ENCODE measurements at regions not wholly inside any gene's neighbourhood (a gene's known extent, or its start where the extent isn't known, plus 50 kb on each side); places are given as distances from the start of the nearest gene placed in this dataset.

DNA sequence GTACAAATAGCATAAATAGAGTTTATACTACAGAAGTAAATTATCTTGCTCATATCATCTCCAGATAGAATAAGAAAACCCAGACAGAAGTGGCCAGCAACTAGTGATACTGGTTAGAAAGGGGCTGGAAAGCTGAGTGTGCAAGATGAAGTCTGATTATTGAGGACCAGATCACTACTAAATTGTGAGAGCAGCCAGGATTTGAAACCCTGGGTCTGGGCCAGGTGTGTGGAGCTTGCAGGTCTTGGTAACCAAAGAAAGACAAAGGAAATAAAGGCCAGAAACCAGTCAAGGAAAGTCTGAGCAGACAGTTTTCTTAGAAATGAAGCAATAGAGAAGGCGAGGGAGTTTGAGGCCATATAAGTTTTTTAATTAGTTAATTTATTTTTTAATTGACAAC, 611.8 kb downstream of the ETNK1 start:
- peaks cover 2% of the 10 kb centered on the region for H3K27me3 Mint-ChIP-seq (ENCODE audit: insufficient read depth, low read depth, poor library complexity)
- Histone ChIP-seq H2AFZ (no peak overlapping the region), H3K9me2 (ENCODE audit: insufficient read depth) (0 out of 2 replicates have a peak, but pooled peaks cover 4% of the 10 kb centered on the region), H3K27me3 (ENCODE audit: insufficient read depth) (no peaks in the 10 kb centered on the region), H3K27ac (ENCODE audit: low read depth) (no peak overlapping the region), H3K4me1 (ENCODE audit: insufficient read depth) (peaks cover 4% of the 10 kb centered on the region; the same call in 1 of the 2 replicates), H4K20me1 (replicated peaks; ENCODE audit: insufficient read depth) (no peaks in the 10 kb centered on the region), H3F3A (replicated peaks; ENCODE audit: low read depth) (no peaks in the 10 kb centered on the region), H3K4me2 (no peak overlapping the region), H3K4me3 (no peak overlapping the region), H3K36me3 (ENCODE audit: insufficient read depth) (no peaks in the 10 kb centered on the region), H3K79me2 (replicated peaks; ENCODE audit: insufficient read depth) (no peaks in the 10 kb centered on the region)
- no peak for ATAC-seq
- H3K4me1 Mint-ChIP-seq: peaks cover 6% of the 10 kb centered on the region
- no peak overlapping the region for H3K27ac Mint-ChIP-seq
- TF ChIP-seq, protein P1, sequence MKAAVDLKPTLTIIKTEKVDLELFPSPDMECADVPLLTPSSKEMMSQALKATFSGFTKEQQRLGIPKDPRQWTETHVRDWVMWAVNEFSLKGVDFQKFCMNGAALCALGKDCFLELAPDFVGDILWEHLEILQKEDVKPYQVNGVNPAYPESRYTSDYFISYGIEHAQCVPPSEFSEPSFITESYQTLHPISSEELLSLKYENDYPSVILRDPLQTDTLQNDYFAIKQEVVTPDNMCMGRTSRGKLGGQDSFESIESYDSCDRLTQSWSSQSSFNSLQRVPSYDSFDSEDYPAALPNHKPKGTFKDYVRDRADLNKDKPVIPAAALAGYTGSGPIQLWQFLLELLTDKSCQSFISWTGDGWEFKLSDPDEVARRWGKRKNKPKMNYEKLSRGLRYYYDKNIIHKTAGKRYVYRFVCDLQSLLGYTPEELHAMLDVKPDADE (IDR thresholded peaks at IDR 0.05): no peak
- TF ChIP-seq POLR2AphosphoS5 (IDR thresholded peaks at IDR 0.05; ENCODE audit: low read depth) (no peak), NANOG (IDR thresholded peaks at IDR 0.05; ENCODE audit: borderline replicate concordance) (no peak)
- no peak for DNase-seq (ENCODE audit: low spot score)
- no peaks in the 10 kb centered on the region for H3K36me3 Mint-ChIP-seq (ENCODE audit: low read depth)
- no peaks in the 10 kb centered on the region for H3K9me3 Mint-ChIP-seq
- no peak overlapping the region for H3K4me3 Mint-ChIP-seq

DNA sequence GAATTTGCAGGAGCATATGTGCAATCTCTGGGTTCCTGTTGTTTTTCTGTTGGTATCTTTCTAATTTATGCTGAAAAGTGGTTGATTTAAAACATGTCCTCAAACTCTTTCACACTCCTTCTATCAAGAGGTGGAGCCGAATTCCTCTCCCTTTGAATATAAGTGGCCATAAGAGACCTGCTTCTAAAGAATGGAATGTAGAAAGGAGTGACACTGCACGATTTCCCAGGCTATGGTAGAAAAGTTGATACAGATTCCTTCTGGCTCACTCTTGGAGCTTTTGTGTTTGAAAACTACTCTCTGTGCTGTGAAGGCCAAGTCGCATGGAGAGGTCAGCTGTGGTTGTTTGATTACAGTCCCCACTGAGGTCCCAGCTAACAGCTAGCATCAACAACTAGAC, 613.2 kb downstream of the ETNK1 start:
- ATAC-seq (no peak), DNase-seq (ENCODE audit: low spot score) (no peak)
- H3K9me3 Mint-ChIP-seq: no peaks in the 10 kb centered on the region
- Histone ChIP-seq H3K4me1 (ENCODE audit: insufficient read depth) (peaks cover 4% of the 10 kb centered on the region; the same call in 1 of the 2 replicates), H3K4me3 (no peak overlapping the region), H4K20me1 (replicated peaks; ENCODE audit: insufficient read depth) (no peaks in the 10 kb centered on the region), H3K27ac (ENCODE audit: low read depth) (no peak overlapping the region), H3F3A (replicated peaks; ENCODE audit: low read depth) (no peaks in the 10 kb centered on the region), H3K9me2 (ENCODE audit: insufficient read depth) (0 out of 2 replicates have a peak, but pooled peaks cover 4% of the 10 kb centered on the region), H3K79me2 (replicated peaks; ENCODE audit: insufficient read depth) (no peaks in the 10 kb centered on the region), H3K36me3 (ENCODE audit: insufficient read depth) (no peaks in the 10 kb centered on the region), H2AFZ (no peak overlapping the region; the same call in 1 of the 2 replicates), H3K4me2 (no peak overlapping the region), H3K27me3 (ENCODE audit: insufficient read depth) (no peaks in the 10 kb centered on the region)
- H3K36me3 Mint-ChIP-seq (ENCODE audit: low read depth): no peaks in the 10 kb centered on the region
- H3K27ac Mint-ChIP-seq: no peak overlapping the region
- H3K4me1 Mint-ChIP-seq: peaks cover 6% of the 10 kb centered on the region
- H3K4me3 Mint-ChIP-seq: no peak overlapping the region
- peaks cover 2% of the 10 kb centered on the region for H3K27me3 Mint-ChIP-seq (ENCODE audit: insufficient read depth, low read depth, poor library complexity)
- no peak for TF ChIP-seq JUNB (IDR thresholded peaks at IDR 0.05; ENCODE audit: unreplicated experiment)
- TF ChIP-seq CREB1 (CRISPR knock-in tag; IDR thresholded peaks at IDR 0.05; ENCODE audit: low read depth): no peak

DNA sequence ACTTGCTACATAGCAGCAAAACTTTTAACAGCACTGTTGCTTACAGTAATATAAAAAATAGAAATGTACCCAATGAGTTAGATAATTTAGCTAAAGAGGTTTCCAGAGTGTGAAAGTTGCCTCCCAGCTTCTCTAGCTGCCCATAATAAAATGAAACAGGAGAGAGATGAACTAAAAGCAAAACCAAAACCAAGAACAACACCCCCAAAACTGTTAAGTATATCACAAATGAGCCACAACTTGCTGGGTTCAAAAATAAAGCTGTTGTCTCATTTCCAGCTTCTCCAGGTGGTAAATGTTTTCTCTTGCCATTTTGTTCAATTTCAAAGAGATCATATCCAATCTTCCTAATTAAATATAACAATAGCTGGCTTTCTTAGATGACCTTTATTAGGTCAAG, 614.0 kb downstream of the ETNK1 start:
- 0 out of 2 replicates have a peak, but pooled peaks cover 4% of the 10 kb centered on the region for H3K9me2 ChIP-seq (ENCODE audit: insufficient read depth)
- Mint-ChIP-seq H3K4me1 (peaks cover 6% of the 10 kb centered on the region), H3K4me3 (no peak overlapping the region), H3K9me3 (no peaks in the 10 kb centered on the region), H3K36me3 (ENCODE audit: low read depth) (no peaks in the 10 kb centered on the region), H3K27ac (no peak overlapping the region), H3K27me3 (ENCODE audit: insufficient read depth, low read depth, poor library complexity) (peaks cover 2% of the 10 kb centered on the region)
- no peak overlapping the region for H3K27ac ChIP-seq (ENCODE audit: low read depth)
- no peaks in the 10 kb centered on the region for H3K79me2 ChIP-seq (replicated peaks; ENCODE audit: insufficient read depth)
- H3K4me2 ChIP-seq: no peak overlapping the region
- no peaks in the 10 kb centered on the region for H3K27me3 ChIP-seq (ENCODE audit: insufficient read depth)
- no peak for ATAC-seq
- no peak for DNase-seq (ENCODE audit: low spot score)
- no peak overlapping the region for H3K4me3 ChIP-seq
- H3F3A ChIP-seq (replicated peaks; ENCODE audit: low read depth): no peaks in the 10 kb centered on the region
- H2AFZ ChIP-seq: no peak overlapping the region
- H4K20me1 ChIP-seq (replicated peaks; ENCODE audit: insufficient read depth): no peaks in the 10 kb centered on the region
- peaks cover 4% of the 10 kb centered on the region; the same call in 1 of the 2 replicates for H3K4me1 ChIP-seq (ENCODE audit: insufficient read depth)
- no peaks in the 10 kb centered on the region for H3K36me3 ChIP-seq (ENCODE audit: insufficient read depth)
- no peak for TF ChIP-seq EZH2phosphoT487 (IDR thresholded peaks at IDR 0.05; ENCODE audit: unreplicated experiment)
- TF ChIP-seq STAT1 (IDR thresholded peaks at IDR 0.05; ENCODE audit: unreplicated experiment): no peak
- TF ChIP-seq JUNB (IDR thresholded peaks at IDR 0.05; ENCODE audit: unreplicated experiment): no peak
- TF ChIP-seq NANOG (IDR thresholded peaks at IDR 0.05; ENCODE audit: borderline replicate concordance): no peak
- no peak for TF ChIP-seq EZH2 (IDR thresholded peaks at IDR 0.05; ENCODE audit: low read depth, unreplicated experiment)
- TF ChIP-seq ZNF114 (CRISPR knock-in tag; IDR thresholded peaks at IDR 0.05): no peak
- TF ChIP-seq POLR2AphosphoS5 (IDR thresholded peaks at IDR 0.05; ENCODE audit: low read depth): no peak
- TF ChIP-seq, protein P1 (IDR thresholded peaks at IDR 0.05): no peak
- no peak for TF ChIP-seq CREB1 (CRISPR knock-in tag; IDR thresholded peaks at IDR 0.05; ENCODE audit: low read depth)

All from GM23338 (cell line).